Thyroid gland (tissue), 4 donors: ENCODE measurements at regions not wholly inside any gene's neighbourhood (a gene's known extent, or its start where the extent isn't known, plus 50 kb on each side); places are given as distances from the start of the nearest gene placed in this dataset.

Experiments
- DNase-seq, 2 donors: peaks; one replicate each; pipeline ENCODE4 v3.0.0-alpha.2; 2019
- H3K27ac ChIP-seq, 3 donors: fragments of 200-600 bp; sonication (generic); 1 replicate in 2 of 3; 2 replicates in 1 of 3; pipeline ENCODE4 v1.5.1; 2016 to 2019; ENCODE audit warnings: mild to moderate bottlenecking in 1 of 3, moderate library complexity in 1 of 3
- H3K27me3 ChIP-seq: fragments of 200-600 bp; sonication (generic); one replicate; pipeline ENCODE4 v1.5.1; 2019
- H3K36me3 ChIP-seq, 2 donors: fragments of 200-600 bp; sonication (generic); one replicate each; pipeline ENCODE4 v1.5.1; 2016 to 2019
- H3K4me1 ChIP-seq, 2 donors: fragments of 200-600 bp; sonication (generic); one replicate each; pipeline ENCODE4 v1.5.1; 2017 to 2019
- H3K4me3 ChIP-seq, 3 donors: fragments of 200-600 bp; sonication (generic); replicated peaks in 1 of 3; 1 replicate in 2 of 3; 2 replicates in 1 of 3; pipeline ENCODE4 v1.5.1; 2016; ENCODE audit warnings: mild to moderate bottlenecking in 1 of 3
- H3K9me3 ChIP-seq: fragments of 200-600 bp; sonication (generic); one replicate; pipeline ENCODE4 v1.5.1; 2017
- POLR2A ChIP-seq, 2 donors: fragments of 450-650 bp; IDR thresholded peaks; one replicate each; pipeline ENCODE4 v1.6.1; 2017; ENCODE audit warnings: antibody characterized with exemption in 2 of 2, mild to moderate bottlenecking in 2 of 2, moderate library complexity in 1 of 2
- WGBS, 2 donors: methylation state at CpG; one replicate each; pipeline ENCODE4 v1.1.5; 2017; 5-methylcytosine and 5-hydroxymethylcytosine counted together
- intact Hi-C: fragments of 100-400 bp; cut with DNase I; formaldehyde crosslinking; loops from one replicate; pipeline ENCODE4 v1.15.1; 2023
- TF ChIP-seq, protein P1 (sequence below), 6 experiments: fragments of 200-600 bp in 3 of 6; fragments of 450-650 bp in 3 of 6; sonication (generic) in 3 of 6; IDR thresholded peaks; one replicate each; pipeline ENCODE4 v1.5.1; 2016 to 2019; ENCODE audit warnings: antibody characterized with exemption in 6 of 6, mild to moderate bottlenecking in 2 of 6, inconsistent platforms in 1 of 6, moderate library complexity in 1 of 6

DNA sequence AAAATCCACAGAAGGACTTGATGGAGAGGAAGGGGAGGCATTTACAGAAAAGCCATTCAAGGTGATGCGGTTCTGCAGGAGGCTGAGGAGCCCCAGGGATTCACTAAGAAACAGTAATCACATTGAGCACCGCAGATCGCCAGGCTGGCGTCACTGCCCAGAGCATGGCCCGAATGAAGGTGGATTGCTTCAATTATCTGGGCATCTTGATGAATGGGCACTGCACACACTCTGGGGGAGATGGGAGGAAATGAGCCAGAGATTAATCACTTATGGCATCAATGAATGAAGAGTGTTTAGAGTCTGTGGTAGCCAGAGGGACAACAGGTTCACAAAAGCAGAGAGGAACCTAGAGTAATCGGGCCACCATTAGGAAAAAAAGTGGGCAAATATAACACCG lies 292.1 kb downstream of the ZEB1 start:
- Histone ChIP-seq H3K27me3 (no peaks in the 10 kb centered on the region), H3K36me3 (no peaks in the 10 kb centered on the region), H3K4me3 (no peak overlapping the region), H3K27ac (no peak overlapping the region), H3K9me3 (no peaks in the 10 kb centered on the region), H3K4me1 (no peaks in the 10 kb centered on the region)
- 88 to 93% methylated on average over 7 of the region's 7 CpGs for WGBS, 2 donors
- TF ChIP-seq, protein P1, sequence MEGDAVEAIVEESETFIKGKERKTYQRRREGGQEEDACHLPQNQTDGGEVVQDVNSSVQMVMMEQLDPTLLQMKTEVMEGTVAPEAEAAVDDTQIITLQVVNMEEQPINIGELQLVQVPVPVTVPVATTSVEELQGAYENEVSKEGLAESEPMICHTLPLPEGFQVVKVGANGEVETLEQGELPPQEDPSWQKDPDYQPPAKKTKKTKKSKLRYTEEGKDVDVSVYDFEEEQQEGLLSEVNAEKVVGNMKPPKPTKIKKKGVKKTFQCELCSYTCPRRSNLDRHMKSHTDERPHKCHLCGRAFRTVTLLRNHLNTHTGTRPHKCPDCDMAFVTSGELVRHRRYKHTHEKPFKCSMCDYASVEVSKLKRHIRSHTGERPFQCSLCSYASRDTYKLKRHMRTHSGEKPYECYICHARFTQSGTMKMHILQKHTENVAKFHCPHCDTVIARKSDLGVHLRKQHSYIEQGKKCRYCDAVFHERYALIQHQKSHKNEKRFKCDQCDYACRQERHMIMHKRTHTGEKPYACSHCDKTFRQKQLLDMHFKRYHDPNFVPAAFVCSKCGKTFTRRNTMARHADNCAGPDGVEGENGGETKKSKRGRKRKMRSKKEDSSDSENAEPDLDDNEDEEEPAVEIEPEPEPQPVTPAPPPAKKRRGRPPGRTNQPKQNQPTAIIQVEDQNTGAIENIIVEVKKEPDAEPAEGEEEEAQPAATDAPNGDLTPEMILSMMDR (IDR thresholded peaks at IDR 0.05), result no peak
- no peak for TF ChIP-seq POLR2A (IDR thresholded peaks at IDR 0.05)
- DNase-seq, result no peak
- intact Hi-C loops, result no loop called here

DNA sequence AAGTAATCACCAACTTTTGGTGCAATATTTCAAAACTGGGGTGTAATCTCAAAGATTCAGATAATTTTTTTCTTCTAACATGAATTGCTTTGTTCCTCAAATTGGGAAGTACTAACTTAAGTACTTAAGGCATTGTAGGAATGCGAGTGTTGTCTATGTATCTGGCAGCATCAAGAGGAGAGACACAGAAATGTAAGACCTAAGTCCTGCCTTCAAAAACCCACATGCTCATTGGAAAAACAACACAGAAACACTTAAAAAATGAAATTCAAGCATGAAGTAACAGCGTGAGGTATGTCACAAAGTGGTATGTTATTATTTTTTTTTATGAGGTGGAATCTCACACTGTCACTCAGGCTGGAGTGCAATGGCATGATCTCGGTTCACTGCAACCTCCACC lies 288.5 kb downstream of the ZEB1 start:
- Histone ChIP-seq H3K27ac (no peak overlapping the region), H3K9me3 (no peaks in the 10 kb centered on the region), H3K27me3 (no peaks in the 10 kb centered on the region), H3K4me3 (no peak overlapping the region), H3K36me3 (no peaks in the 10 kb centered on the region), H3K4me1 (peaks cover 0 to 2% of the 10 kb centered on the region in 2 donors)
- TF ChIP-seq, protein P1 (IDR thresholded peaks at IDR 0.05), result no peak
- TF ChIP-seq POLR2A (IDR thresholded peaks at IDR 0.05), result no peak
- no peak for DNase-seq
- WGBS, 2 donors, result 79 to 89% methylated on average over 3 of the region's 3 CpGs
- intact Hi-C loops, result loop anchor here (10.0 kb wide), 1 partner anchor 293 kb away; the partner anchor contains the start of gene ZEB1

DNA sequence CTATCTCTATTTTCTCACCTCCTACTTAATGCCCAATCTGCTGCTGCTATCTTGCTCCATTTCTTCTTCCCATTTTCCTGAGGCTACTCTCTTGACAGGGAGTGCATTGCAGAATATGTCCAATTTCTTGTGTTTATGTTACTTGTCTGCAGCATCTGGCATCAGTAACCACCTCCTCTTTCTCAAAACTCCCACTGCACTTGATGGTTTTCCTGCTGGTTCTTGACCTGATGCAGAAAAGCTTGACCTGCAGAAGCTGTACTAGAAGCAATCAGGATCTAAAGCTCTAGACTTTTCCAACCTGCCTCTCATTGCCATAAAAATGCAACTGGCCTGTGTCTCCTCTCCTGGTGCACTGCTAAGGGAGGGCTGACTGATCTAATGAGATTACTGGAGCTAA lies 287.8 kb downstream of the ZEB1 start:
- H3K27me3 ChIP-seq, result no peaks in the 10 kb centered on the region
- H3K27ac ChIP-seq, result no peak overlapping the region
- peaks cover 0 to 5% of the 10 kb centered on the region in 2 donors for H3K4me1 ChIP-seq
- DNase-seq, result no peak
- TF ChIP-seq POLR2A (IDR thresholded peaks at IDR 0.05), result no peak
- TF ChIP-seq, protein P1 (IDR thresholded peaks at IDR 0.05), result no peak
- H3K4me3 ChIP-seq, result no peak overlapping the region
- H3K9me3 ChIP-seq, result no peaks in the 10 kb centered on the region
- intact Hi-C loops, result loop anchor here (10.0 kb wide), 1 partner anchor 292 kb away; the partner anchor contains the start of gene ZEB1
- H3K36me3 ChIP-seq, result no peaks in the 10 kb centered on the region

DNA sequence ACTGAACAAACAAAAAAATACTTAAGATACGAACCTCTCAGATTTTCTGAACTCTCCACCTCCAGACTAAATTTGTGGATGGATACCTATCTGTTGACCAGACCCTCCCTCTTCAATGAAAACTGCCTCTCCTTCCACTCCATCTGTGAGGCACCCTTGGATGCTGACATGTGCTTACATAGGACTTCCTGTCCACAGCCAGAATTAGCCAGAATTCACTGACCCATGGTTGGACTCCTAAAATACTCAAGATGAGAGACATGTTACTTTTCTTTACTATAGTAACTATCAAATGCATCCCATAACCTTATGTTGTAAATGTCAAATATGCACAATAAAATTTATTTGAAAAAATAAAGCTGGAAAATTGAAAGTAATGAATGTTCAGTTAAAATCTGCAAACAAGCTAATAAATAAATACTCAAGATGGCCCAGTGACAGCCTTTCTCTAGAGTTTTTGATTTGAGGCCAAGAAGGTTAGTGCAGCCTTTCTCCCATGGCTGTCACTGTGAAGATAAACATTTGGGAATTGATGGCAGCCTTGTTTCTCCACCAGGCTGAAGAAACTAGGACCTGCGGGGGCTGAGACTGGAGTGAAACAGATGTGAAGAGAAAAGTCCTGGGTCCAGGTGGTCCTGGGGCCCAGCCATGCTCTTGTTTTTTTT lies 287.0 kb downstream of the ZEB1 start:
- DNase-seq, result no peak
- no peak overlapping the region for H3K4me3 ChIP-seq
- no peaks in the 10 kb centered on the region for H3K9me3 ChIP-seq
- no peaks in the 10 kb centered on the region for H3K27me3 ChIP-seq
- peaks cover 0 to 5% of the 10 kb centered on the region in 2 donors for H3K4me1 ChIP-seq
- intact Hi-C loops, result loop anchor here (10.0 kb wide), 1 partner anchor 291 kb away; the partner anchor contains the start of gene ZEB1
- no peaks in the 10 kb centered on the region for H3K36me3 ChIP-seq
- no peak overlapping the region for H3K27ac ChIP-seq
- TF ChIP-seq POLR2A (IDR thresholded peaks at IDR 0.05), result no peak
- TF ChIP-seq, protein P1 (IDR thresholded peaks at IDR 0.05), result no peak
- WGBS, 2 donors, result 83 to 88% methylated on average over 2 of the region's 2 CpGs

DNA sequence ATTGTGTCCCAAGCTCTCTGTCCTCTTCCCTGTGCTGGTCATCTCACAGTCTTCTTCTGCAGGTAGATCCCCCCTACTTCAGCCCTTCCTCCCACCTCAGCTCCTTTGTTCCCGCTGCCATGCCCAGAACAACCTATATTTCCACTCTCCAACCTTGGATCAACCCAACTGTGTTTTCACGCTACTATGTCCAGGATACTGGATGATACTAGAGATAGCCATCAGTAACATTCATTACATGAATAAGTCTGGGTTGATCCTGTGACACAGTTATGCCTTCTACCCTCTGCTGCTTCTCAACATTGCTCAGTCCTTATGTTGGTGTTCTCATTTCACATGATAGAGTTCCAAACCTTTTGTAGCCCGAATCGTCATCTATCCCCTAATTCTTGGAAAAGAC lies 286.4 kb downstream of the ZEB1 start:
- intact Hi-C loops, result loop anchor here (10.0 kb wide), 1 partner anchor 291 kb away; the partner anchor contains the start of gene ZEB1
- H3K27ac ChIP-seq, result no peak overlapping the region

More for the DNA sequence above, 286.4 kb downstream of the ZEB1 start:
- TF ChIP-seq POLR2A (IDR thresholded peaks at IDR 0.05), result no peak
- Histone ChIP-seq H3K9me3 (no peaks in the 10 kb centered on the region), H3K4me1 (peaks cover 0 to 5% of the 10 kb centered on the region in 2 donors), H3K27me3 (no peaks in the 10 kb centered on the region), H3K36me3 (no peaks in the 10 kb centered on the region), H3K4me3 (no peak overlapping the region)
- 94 to 96% methylated on average over 4 of the region's 4 CpGs for WGBS, 2 donors
- DNase-seq, result no peak
